ENCODE measurements at regions not wholly inside any gene's neighbourhood (a gene's known extent, or its start where the extent isn't known, plus 50 kb on each side); places are given as distances from the start of the nearest gene placed in this dataset.

- Mint-ChIP-seq H3K4me3 (peak overlapping the region; percentile 72 to 79 (median 76)), H3K27me3 (ENCODE audit: low read depth) (peaks cover 31% of the 10 kb centered on the region), H3K27ac (peak overlapping the region; percentile 7 to 71 (median 50)), H3K9me3 (no peaks in the 10 kb centered on the region), H3K36me3 (ENCODE audit: low read depth) (peaks cover 11% of the 10 kb centered on the region), H3K4me1 (peaks cover 17% of the 10 kb centered on the region)
- no peak for TF ChIP-seq CTCF (IDR thresholded peaks at IDR 0.05; ENCODE audit: unreplicated experiment in 3 of 3)
These were observed 256.5 kb upstream of the CADM1 start for GRCh38 chr11:115760461-115761320.

- Mint-ChIP-seq H3K27ac (no peak overlapping the region), H3K9me3 (no peaks in the 10 kb centered on the region)
These were observed 255.6 kb upstream of the CADM1 start for GRCh38 chr11:115759622-115760460.

GRCh38 chr11:115758011-115758410, 253.8 kb upstream of the CADM1 start:
- no peak for TF ChIP-seq CTCF (IDR thresholded peaks at IDR 0.05; ENCODE audit: unreplicated experiment in 3 of 3)
- H3K36me3 Mint-ChIP-seq (ENCODE audit: low read depth), result peaks cover 11% of the 10 kb centered on the region
- H3K27me3 Mint-ChIP-seq (ENCODE audit: low read depth), result peaks cover 35% of the 10 kb centered on the region
- peak overlapping the region; percentile 72 to 83 (median 81) for H3K4me3 Mint-ChIP-seq
- peak overlapping the region in 1 of 3 experiments; percentile 30 for H3K27ac Mint-ChIP-seq
- H3K4me1 Mint-ChIP-seq, result peaks cover 17% of the 10 kb centered on the region
- H3K9me3 Mint-ChIP-seq, result no peaks in the 10 kb centered on the region

More at GRCh38 chr11:115759622-115760460, 255.6 kb upstream of the CADM1 start:
- H3K36me3 Mint-ChIP-seq (ENCODE audit: low read depth), result peaks cover 11% of the 10 kb centered on the region
- peaks cover 31% of the 10 kb centered on the region for H3K27me3 Mint-ChIP-seq (ENCODE audit: low read depth)
- H3K4me1 Mint-ChIP-seq, result peaks cover 17% of the 10 kb centered on the region
- peak overlapping the region; percentile 72 to 83 (median 76) for H3K4me3 Mint-ChIP-seq
- TF ChIP-seq CTCF (IDR thresholded peaks at IDR 0.05; ENCODE audit: unreplicated experiment in 3 of 3), result no peak

GRCh38 chr11:115751243-115752015, 247.2 kb upstream of the CADM1 start:
- no peak for TF ChIP-seq CTCF (IDR thresholded peaks at IDR 0.05; ENCODE audit: unreplicated experiment in 3 of 3)
- Mint-ChIP-seq H3K36me3 (ENCODE audit: low read depth) (peaks cover 2% of the 10 kb centered on the region), H3K9me3 (no peaks in the 10 kb centered on the region), H3K27ac (no peak overlapping the region), H3K4me1 (peaks cover 17% of the 10 kb centered on the region), H3K4me3 (no peak overlapping the region), H3K27me3 (ENCODE audit: low read depth) (peaks cover 50% of the 10 kb centered on the region)

- peak overlapping the region; percentile 43 to 70 (median 67) for H3K27ac Mint-ChIP-seq
These were observed 241.6 kb upstream of the CADM1 start for GRCh38 chr11:115745610-115746512.

More at GRCh38 chr11:115745610-115746512, 241.6 kb upstream of the CADM1 start:
- Mint-ChIP-seq H3K4me1 (peaks cover 41% of the 10 kb centered on the region), H3K9me3 (no peaks in the 10 kb centered on the region), H3K27me3 (ENCODE audit: low read depth) (peaks cover 54% of the 10 kb centered on the region), H3K36me3 (ENCODE audit: low read depth) (no peaks in the 10 kb centered on the region), H3K4me3 (peak overlapping the region in 1 of 3 experiments; percentile 13)
- no peak for TF ChIP-seq CTCF (IDR thresholded peaks at IDR 0.05; ENCODE audit: unreplicated experiment in 3 of 3)
